ENCODE measurements at regions not wholly inside any gene's neighbourhood (a gene's known extent, or its start where the extent isn't known, plus 50 kb on each side); places are given as distances from the start of the nearest gene placed in this dataset.

GRCh38 chr21:23008601-23009202, 2010.5 kb downstream of the NCAM2 start:
- Mint-ChIP-seq H3K36me3 (no peaks in the 10 kb centered on the region), H3K27me3 (ENCODE audit: low read depth) (no peaks in the 10 kb centered on the region), H3K9me3 (peaks cover 4% of the 10 kb centered on the region; the same call in 1 of the 2 replicates), H3K4me3 (no peak overlapping the region), H3K27ac (no peak overlapping the region), H3K4me1 (peaks cover 11% of the 10 kb centered on the region)
- ATAC-seq: no peak
- POLR2A ChIA-PET: no interaction called here
- TF ChIP-seq FOXK1 (CRISPR knock-in tag; IDR thresholded peaks at IDR 0.05) (no peak), E2F1 (CRISPR knock-in tag; IDR thresholded peaks at IDR 0.05) (no peak)
- no peak for DNase-seq (ENCODE audit: low spot score)
- CTCF ChIA-PET: interaction anchor here (1.1 kb wide), 1 partner anchor 9 kb away, joined by 4 read pairs; no protein-coding TSS in a partner anchor

GRCh38 chr21:23009360-23009759, 2011.2 kb downstream of the NCAM2 start:
- Mint-ChIP-seq H3K9me3 (peaks cover 4% of the 10 kb centered on the region; the same call in 1 of the 2 replicates), H3K4me1 (peaks cover 7% of the 10 kb centered on the region), H3K4me3 (no peak overlapping the region), H3K27ac (no peak overlapping the region), H3K36me3 (no peaks in the 10 kb centered on the region), H3K27me3 (ENCODE audit: low read depth) (no peaks in the 10 kb centered on the region)
- ChIA-PET POLR2A (no interaction called here), CTCF (no interaction called here)
- DNase-seq (ENCODE audit: low spot score) (no peak), ATAC-seq (no peak)
- no peak for TF ChIP-seq MYBL2 (CRISPR knock-in tag; IDR thresholded peaks at IDR 0.05)
- TF ChIP-seq ZNF138 (CRISPR knock-in tag; conservative IDR thresholded peaks at IDR 0.05): no peak

GRCh38 chr21:23014021-23014420, 2015.8 kb downstream of the NCAM2 start:
- H3K27ac Mint-ChIP-seq: no peak overlapping the region
- H3K9me3 Mint-ChIP-seq: no peaks in the 10 kb centered on the region
- no peaks in the 10 kb centered on the region for H3K27me3 Mint-ChIP-seq (ENCODE audit: low read depth)
- ATAC-seq: no peak
- ChIA-PET CTCF (no interaction called here), POLR2A (no interaction called here)
- no peaks in the 10 kb centered on the region for H3K4me1 Mint-ChIP-seq
- TF ChIP-seq SOX15 (CRISPR knock-in tag; IDR thresholded peaks at IDR 0.05): no peak
- no peak for TF ChIP-seq E2F4 (CRISPR knock-in tag; IDR thresholded peaks at IDR 0.05; ENCODE audit: borderline replicate concordance, low read depth)
- TF ChIP-seq JUN (CRISPR knock-in tag; IDR thresholded peaks at IDR 0.05): no peak
- no peak for TF ChIP-seq ZNF263 (CRISPR knock-in tag; IDR thresholded peaks at IDR 0.05; ENCODE audit: low read depth)
- no peak for TF ChIP-seq ZNF232 (CRISPR knock-in tag; IDR thresholded peaks at IDR 0.05)
- TF ChIP-seq ARID4B (CRISPR knock-in tag; IDR thresholded peaks at IDR 0.05; ENCODE audit: borderline replicate concordance): no peak
- TF ChIP-seq RORB (CRISPR knock-in tag; IDR thresholded peaks at IDR 0.05): no peak
- no peak for TF ChIP-seq AFF4 (CRISPR knock-in tag; IDR thresholded peaks at IDR 0.05; ENCODE audit: borderline replicate concordance)
- no peak for TF ChIP-seq ZNF219 (CRISPR knock-in tag; IDR thresholded peaks at IDR 0.05; ENCODE audit: borderline replicate concordance)
- TF ChIP-seq SMAD4 (CRISPR knock-in tag; IDR thresholded peaks at IDR 0.05): no peak
- no peak for TF ChIP-seq NR2C2 (CRISPR knock-in tag; IDR thresholded peaks at IDR 0.05)
- TF ChIP-seq FOXK1 (CRISPR knock-in tag; IDR thresholded peaks at IDR 0.05): no peak
- TF ChIP-seq NFYB (CRISPR knock-in tag; conservative IDR thresholded peaks at IDR 0.05; ENCODE audit: low read depth): no peak
- H3K36me3 Mint-ChIP-seq: no peaks in the 10 kb centered on the region
- no peak for DNase-seq (ENCODE audit: low spot score)
- no peak overlapping the region for H3K4me3 Mint-ChIP-seq

Measured in WTC11 (cell line).